HG02798 (cell line): ENCODE measurements at regions not wholly inside any gene's neighbourhood (a gene's known extent, or its start where the extent isn't known, plus 50 kb on each side); places are given as distances from the start of the nearest gene placed in this dataset.
"Not testable (repeated sequence)": the region's sequence is repeated elsewhere in the genome, so short reads cannot be mapped to it uniquely, and the experiment has no call there.

Experiments used
- ATAC-seq: cut with Tn5 transposase; IDR thresholded peaks from one replicate; pipeline ENCODE4 v1.9.1; 2021; ENCODE audit warnings: mild to moderate bottlenecking; ENCODE audit not compliant: unreplicated experiment, poor library complexity

GRCh38 chr5:39942606-39943005 is 517.8 kb upstream of the DAB2 start:
- ATAC-seq, result no peak

DNA sequence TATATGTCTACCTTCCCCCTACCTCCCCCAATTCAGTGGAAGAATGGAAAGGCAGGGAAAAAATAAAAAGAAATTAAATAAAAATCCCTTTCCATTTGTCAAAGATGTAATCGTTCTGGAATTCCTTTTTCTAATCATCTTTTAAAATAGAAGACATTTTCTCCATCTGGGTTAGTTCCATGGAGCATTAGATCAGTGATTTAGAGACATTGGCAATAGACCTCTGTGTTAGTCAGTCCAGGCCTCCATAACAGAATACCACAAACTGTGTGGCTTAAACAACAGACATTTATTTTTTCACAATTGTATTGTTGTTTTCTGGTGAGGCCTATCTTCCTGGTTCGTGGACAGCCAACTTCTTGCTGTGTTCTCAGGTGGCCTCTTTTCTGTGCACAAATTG is 516.6 kb upstream of the DAB2 start:
- ATAC-seq, result no peak

- no peak for ATAC-seq
These were observed 510.1 kb upstream of the DAB2 start for GRCh38 chr5:39934830-39935229.

GRCh38 chr5:39933061-39933460 is 508.3 kb upstream of the DAB2 start:
- ATAC-seq, result no peak

DNA sequence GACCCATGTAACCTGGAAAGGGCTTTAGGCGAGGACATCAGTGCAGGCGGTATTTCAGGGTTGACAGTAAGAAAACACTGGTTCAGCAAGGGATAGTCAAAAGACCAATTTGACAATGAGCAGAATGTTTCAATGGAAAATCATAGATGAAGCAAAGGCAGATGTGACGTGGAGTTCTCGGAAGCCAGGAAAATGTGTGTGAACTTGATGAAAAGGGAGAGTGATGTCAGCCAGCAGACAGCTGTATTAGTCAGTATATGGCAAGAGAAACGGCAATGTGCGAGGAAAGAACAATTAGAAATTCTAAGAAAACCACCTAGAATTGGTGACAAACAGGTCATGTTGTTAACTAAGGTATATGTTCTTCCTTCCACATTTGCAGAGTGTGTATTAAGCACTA is 503.9 kb upstream of the DAB2 start:
- no peak for ATAC-seq

DNA sequence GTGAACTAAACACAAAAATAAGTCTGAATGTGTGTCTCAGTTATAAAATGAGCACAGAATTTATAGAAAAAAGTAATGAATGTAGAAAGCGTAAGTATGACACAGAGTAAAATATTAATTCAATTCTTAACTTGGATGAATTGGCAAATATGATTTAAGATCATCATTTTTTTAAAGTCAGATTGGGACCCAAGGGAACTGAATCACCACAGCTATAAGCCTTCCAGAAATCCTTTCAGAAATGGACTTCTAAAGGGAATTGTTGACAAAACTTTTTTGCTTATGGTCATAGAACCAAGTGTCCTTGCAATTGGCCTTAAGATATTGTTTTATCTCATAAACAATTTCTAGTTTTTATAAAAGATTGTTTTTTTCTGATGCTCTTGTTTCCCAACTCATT is 495.1 kb upstream of the DAB2 start:
- ATAC-seq, result no peak

GRCh38 chr5:39912906-39913305 is 488.1 kb upstream of the DAB2 start:
- ATAC-seq, result no peak

- not testable (repeated sequence) for ATAC-seq
These were observed 482.6 kb upstream of the DAB2 start for GRCh38 chr5:39907267-39907951.

GRCh38 chr5:39906146-39906545 is 481.4 kb upstream of the DAB2 start:
- no peak for ATAC-seq

GRCh38 chr5:39905356-39905755 is 480.6 kb upstream of the DAB2 start:
- no peak for ATAC-seq

- no peak for ATAC-seq
These were observed 477.8 kb upstream of the DAB2 start for GRCh38 chr5:39902626-39903025.

GRCh38 chr5:39898731-39899130 is 474.0 kb upstream of the DAB2 start:
- no peak for ATAC-seq

DNA sequence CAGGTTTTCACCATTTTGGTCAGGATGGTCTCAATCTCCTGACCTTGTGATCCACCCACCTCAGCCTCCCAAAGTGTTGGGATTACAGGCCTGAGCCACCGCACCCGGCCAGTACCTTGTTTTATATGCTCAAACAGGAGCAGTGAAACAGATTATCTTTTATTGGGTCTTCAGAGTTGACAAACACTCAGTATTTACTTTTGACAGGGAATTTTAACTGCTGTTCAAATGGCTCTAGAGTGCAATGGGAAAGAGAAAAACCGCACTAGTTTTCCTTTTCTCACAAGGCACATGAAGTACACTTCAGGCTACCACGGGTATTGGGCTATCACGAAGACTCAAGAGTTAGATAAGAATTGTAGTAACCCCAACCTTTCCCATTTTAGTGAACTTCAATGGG is 471.9 kb upstream of the DAB2 start:
- ATAC-seq, result no peak

DNA sequence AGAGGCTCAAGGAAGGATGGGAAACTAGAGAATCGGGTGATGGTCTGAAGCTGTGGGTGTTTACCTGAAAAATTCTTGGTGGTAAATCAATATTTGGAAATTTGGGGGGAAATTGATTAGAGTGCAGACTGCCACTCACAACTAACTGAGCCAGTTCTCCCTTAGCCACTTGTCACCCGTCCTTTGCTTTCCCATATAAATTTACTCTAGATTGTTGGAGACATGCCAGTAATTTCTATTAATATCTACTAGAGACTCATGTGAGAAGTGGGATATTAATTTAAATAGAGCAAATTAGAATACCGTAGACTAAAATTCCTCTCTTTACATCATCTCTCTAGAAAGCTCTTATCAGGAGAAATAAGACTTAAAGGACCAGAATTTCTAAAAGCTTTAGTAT is 471.3 kb upstream of the DAB2 start:
- ATAC-seq, result no peak

- no peak for ATAC-seq
These were observed 467.9 kb upstream of the DAB2 start for GRCh38 chr5:39892708-39893107.

GRCh38 chr5:39891376-39891775 is 466.6 kb upstream of the DAB2 start:
- ATAC-seq, result no peak

DNA sequence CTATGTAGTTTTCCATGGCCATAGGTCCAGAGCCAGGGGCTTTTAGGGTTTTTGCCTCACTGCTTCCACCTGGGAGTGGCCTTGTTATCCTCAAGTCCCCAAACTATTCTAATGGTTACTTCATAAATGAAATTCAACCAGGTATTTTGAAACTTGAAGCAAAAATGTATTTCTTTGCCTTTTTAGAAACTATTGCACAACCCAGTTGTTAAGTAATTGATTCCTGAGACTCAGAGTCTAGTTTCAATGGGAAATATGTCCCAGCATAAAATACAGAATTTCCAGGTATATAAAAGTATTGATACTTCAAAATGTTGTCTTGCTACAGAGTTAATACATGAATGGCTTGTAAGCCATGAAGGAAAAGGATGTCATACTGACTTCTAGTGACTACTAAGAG is 456.2 kb upstream of the DAB2 start:
- no peak for ATAC-seq

GRCh38 chr5:39877479-39877878 is 452.7 kb upstream of the DAB2 start:
- no peak for ATAC-seq

- no peak for ATAC-seq
These were observed 451.4 kb upstream of the DAB2 start for GRCh38 chr5:39876146-39876545.

- no peak for ATAC-seq
These were observed 445.4 kb upstream of the DAB2 start for GRCh38 chr5:39870137-39870536.

DNA sequence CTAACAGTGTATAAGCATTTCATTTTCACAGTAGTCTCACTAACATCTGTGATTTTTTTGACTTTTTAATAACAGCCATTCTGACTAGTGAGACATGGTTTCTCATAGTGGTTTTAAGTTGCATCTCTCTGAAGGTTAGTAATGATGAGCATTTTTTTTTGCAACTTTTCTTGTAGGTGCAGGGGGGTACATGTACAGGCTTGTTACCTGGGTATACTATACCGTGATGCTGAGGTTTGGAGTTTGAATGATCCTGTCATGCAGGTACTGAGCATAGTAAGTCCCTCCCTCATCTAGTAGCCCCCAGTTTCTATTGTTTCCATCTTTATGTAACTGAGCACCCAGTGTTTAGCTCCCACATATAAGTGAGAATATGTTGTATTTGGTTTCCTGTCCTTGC is 444.6 kb upstream of the DAB2 start:
- no peak for ATAC-seq

DNA sequence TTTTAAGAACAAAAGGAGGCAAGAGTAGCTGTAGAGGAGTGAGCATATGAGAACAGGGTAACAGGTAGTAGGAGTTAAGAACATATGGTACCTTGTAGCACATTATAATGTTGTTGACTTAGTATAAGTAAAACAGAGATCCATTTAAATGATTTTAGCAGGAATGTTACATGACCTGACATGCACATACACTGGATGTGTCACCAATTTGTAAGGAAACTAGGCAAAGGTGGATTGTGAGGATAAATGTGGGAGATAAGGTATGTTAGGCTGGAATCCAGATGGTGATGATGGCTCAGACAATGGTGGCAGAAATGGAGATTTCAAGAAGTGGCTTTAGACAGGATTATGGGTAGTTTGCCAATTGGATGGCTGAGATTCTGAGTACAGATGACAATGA is 443.1 kb upstream of the DAB2 start:
- no peak for ATAC-seq
